Caco-2 (cell line): ENCODE measurements at regions not wholly inside any gene's neighbourhood (a gene's known extent, or its start where the extent isn't known, plus 50 kb on each side); places are given as distances from the start of the nearest gene placed in this dataset.

Source experiments
- BruUV-seq: library from RNA; stranded (reverse); fragments of 400-500 nt; replicated peaks from 2 replicates; lab custom pipeline; 2021; lab: Mats Ljungman, UMichigan
- CTCF ChIA-PET: fragments of 300-600 bp; sonication (Branson Sonifier 250); formaldehyde crosslinking; loops from one replicate; lab custom pipeline; 2022; ENCODE audit warnings: antibody characterized with exemption; lab: Charles Lee
- POLR2A ChIA-PET: fragments of 300-600 bp; sonication (Branson Sonifier 250); formaldehyde crosslinking; loops from one replicate; lab custom pipeline; 2022; ENCODE audit warnings: antibody characterized with exemption; lab: Charles Lee
- DNase-seq, 2 experiments: peaks; one replicate each; pipeline versions ENCODE4 v3.0.0 to v3.0.0-alpha.2; 2020 to 2022
- H3K27me3 ChIP-seq: replicated peaks from 2 replicates; pipeline ENCODE4 v1.6.0; 2011; ENCODE audit warnings: low read length; ENCODE audit not compliant: control insufficient read depth, insufficient read depth
- H3K36me3 ChIP-seq: 2 replicates; pipeline ENCODE4 v1.5.1; 2011; ENCODE audit warnings: low read length; ENCODE audit not compliant: control insufficient read depth, insufficient read depth
- H3K4me1 ChIP-seq: fragments of 250-450 bp; sonication (Bioruptor Pico); 2 replicates; pipeline ENCODE4 v1.5.1; 2020; ENCODE audit warnings: mild to moderate bottlenecking
- H3K4me3 ChIP-seq: 2 replicates; pipeline ENCODE4 v1.5.1; 2011; ENCODE audit warnings: low read depth, mild to moderate bottlenecking, control low read depth, low read length
- H3K9me3 ChIP-seq: fragments of 250-450 bp; sonication (Bioruptor Pico); 2 replicates; pipeline ENCODE4 v1.5.1; 2020; ENCODE audit warnings: mild to moderate bottlenecking, moderate library complexity
- H3K27ac Mint-ChIP-seq: one replicate; pipeline ENCODE4 v1.8.0; 2022; ENCODE audit warnings: mixed read lengths; ENCODE audit not compliant: unreplicated experiment
- H3K27me3 Mint-ChIP-seq: one replicate; pipeline ENCODE4 v1.8.0; 2022; ENCODE audit warnings: mixed read lengths; ENCODE audit not compliant: insufficient read depth, unreplicated experiment
- H3K36me3 Mint-ChIP-seq: one replicate; pipeline ENCODE4 v1.8.0; 2022; ENCODE audit warnings: mild to moderate bottlenecking, mixed read lengths; ENCODE audit not compliant: insufficient read depth, unreplicated experiment
- H3K4me1 Mint-ChIP-seq: one replicate; pipeline ENCODE4 v1.8.0; 2022; ENCODE audit warnings: low read depth, mixed read lengths; ENCODE audit not compliant: unreplicated experiment
- H3K4me3 Mint-ChIP-seq: one replicate; pipeline ENCODE4 v1.8.0; 2022; ENCODE audit warnings: mild to moderate bottlenecking, moderate library complexity, mixed read lengths; ENCODE audit not compliant: unreplicated experiment
- H3K9me3 Mint-ChIP-seq: one replicate; pipeline ENCODE4 v1.8.0; 2022; ENCODE audit warnings: mixed read lengths; ENCODE audit not compliant: unreplicated experiment
- intact Hi-C: fragments of 100-400 bp; cut with micrococcal nuclease; formaldehyde crosslinking; loops from one replicate; pipeline ENCODE4 v1.10.0; 2022; ENCODE audit not compliant: unreplicated experiment
- TF ChIP-seq, protein P1 (sequence below), 2 experiments: fragments of 200-600 bp in 1 of 2; IDR thresholded peaks; 1 replicate in 1 of 2; 2 replicates in 1 of 2; pipeline versions ENCODE4 v1.5.1 to v1.8.0; 2011 to 2022; ENCODE audit warnings: antibody characterized with exemption in 1 of 2, control low read depth in 1 of 2, inconsistent platforms in 1 of 2, low read depth in 1 of 2, low read length in 1 of 2, mild to moderate bottlenecking in 1 of 2, moderate library complexity in 1 of 2; ENCODE audit not compliant: insufficient read depth in 1 of 2, severe bottlenecking in 1 of 2, unreplicated experiment in 1 of 2

DNA sequence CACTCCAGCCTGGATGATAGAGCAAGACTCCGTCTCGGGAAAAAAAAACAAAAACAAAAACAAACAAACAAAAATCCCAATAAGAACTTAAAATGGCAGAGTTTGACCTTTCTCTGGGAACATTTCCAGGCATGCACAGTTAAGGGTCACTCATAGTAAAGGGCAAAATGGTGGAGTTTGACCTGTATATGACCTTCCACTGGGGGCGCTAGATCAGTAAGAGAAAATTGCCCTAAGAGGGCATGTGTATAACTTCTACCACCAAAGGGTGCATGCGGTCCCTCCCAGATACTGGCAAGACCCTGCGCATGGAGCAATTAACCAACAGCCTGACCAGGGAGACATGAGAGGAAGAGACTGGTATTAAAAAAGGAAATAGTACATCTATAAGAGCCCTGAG is 177.2 kb downstream of the MOSPD2 start:
- POLR2A ChIA-PET, result no interaction called here
- CTCF ChIA-PET, result no interaction called here
- H3K27ac Mint-ChIP-seq, result no peak overlapping the region
- H3K9me3 ChIP-seq, result no peaks in the 10 kb centered on the region
- BruUV-seq, result no TSS peak
- no peak for DNase-seq
- no peak overlapping the region for H3K4me3 ChIP-seq
- no peaks in the 10 kb centered on the region for H3K4me1 ChIP-seq
- H3K27me3 ChIP-seq, result no peaks in the 10 kb centered on the region
- H3K27me3 Mint-ChIP-seq, result no peaks in the 10 kb centered on the region
- H3K4me3 Mint-ChIP-seq, result no peak overlapping the region
- H3K36me3 ChIP-seq, result no peaks in the 10 kb centered on the region
- H3K36me3 Mint-ChIP-seq, result no peaks in the 10 kb centered on the region
- TF ChIP-seq, protein P1, sequence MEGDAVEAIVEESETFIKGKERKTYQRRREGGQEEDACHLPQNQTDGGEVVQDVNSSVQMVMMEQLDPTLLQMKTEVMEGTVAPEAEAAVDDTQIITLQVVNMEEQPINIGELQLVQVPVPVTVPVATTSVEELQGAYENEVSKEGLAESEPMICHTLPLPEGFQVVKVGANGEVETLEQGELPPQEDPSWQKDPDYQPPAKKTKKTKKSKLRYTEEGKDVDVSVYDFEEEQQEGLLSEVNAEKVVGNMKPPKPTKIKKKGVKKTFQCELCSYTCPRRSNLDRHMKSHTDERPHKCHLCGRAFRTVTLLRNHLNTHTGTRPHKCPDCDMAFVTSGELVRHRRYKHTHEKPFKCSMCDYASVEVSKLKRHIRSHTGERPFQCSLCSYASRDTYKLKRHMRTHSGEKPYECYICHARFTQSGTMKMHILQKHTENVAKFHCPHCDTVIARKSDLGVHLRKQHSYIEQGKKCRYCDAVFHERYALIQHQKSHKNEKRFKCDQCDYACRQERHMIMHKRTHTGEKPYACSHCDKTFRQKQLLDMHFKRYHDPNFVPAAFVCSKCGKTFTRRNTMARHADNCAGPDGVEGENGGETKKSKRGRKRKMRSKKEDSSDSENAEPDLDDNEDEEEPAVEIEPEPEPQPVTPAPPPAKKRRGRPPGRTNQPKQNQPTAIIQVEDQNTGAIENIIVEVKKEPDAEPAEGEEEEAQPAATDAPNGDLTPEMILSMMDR (IDR thresholded peaks at IDR 0.05; ENCODE audit: insufficient read depth in 1 of 2, low read depth in 1 of 2, low read length in 1 of 2, severe bottlenecking in 1 of 2, unreplicated experiment in 1 of 2), result no peak
- no peaks in the 10 kb centered on the region for H3K9me3 Mint-ChIP-seq
- intact Hi-C loops, result loop anchor here (10.0 kb wide), 1 partner anchor 94 kb away; no protein-coding TSS in a partner anchor
- H3K4me1 Mint-ChIP-seq, result no peaks in the 10 kb centered on the region

DNA sequence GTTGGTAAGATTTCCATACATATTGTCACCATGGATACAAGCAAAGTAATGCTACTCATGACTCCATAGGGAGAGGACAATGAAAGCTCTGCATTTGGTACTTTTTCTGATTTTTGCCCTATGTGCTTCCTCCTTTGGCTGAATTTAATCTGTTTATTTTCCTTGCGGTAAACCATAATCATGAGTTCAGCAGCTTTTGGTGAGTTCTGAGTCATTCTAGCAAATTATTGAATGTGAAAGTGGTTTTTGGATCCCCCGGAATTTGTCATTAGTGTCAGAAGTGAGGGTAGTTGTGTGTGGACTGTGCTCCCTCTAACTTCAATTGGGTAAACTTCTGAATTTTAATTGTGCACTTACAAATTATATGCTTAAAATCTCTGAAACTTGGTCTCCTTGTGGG is 170.3 kb downstream of the MOSPD2 start:
- TF ChIP-seq, protein P1 (IDR thresholded peaks at IDR 0.05; ENCODE audit: insufficient read depth in 1 of 2, low read depth in 1 of 2, low read length in 1 of 2, severe bottlenecking in 1 of 2, unreplicated experiment in 1 of 2), result no peak
- H3K27me3 ChIP-seq, result no peaks in the 10 kb centered on the region
- DNase-seq, result no peak
- H3K4me1 Mint-ChIP-seq, result no peaks in the 10 kb centered on the region
- H3K36me3 ChIP-seq, result no peaks in the 10 kb centered on the region
- no TSS peak for BruUV-seq
- no peak overlapping the region for H3K4me3 ChIP-seq
- no peaks in the 10 kb centered on the region for H3K9me3 ChIP-seq
- no peak overlapping the region for H3K27ac Mint-ChIP-seq
- CTCF ChIA-PET, result no interaction called here
- no peaks in the 10 kb centered on the region for H3K36me3 Mint-ChIP-seq
- no peaks in the 10 kb centered on the region for H3K4me1 ChIP-seq
- intact Hi-C loops, result no loop called here
- H3K27me3 Mint-ChIP-seq, result no peaks in the 10 kb centered on the region
- no peaks in the 10 kb centered on the region for H3K9me3 Mint-ChIP-seq
- H3K4me3 Mint-ChIP-seq, result no peak overlapping the region
- POLR2A ChIA-PET, result no interaction called here

DNA sequence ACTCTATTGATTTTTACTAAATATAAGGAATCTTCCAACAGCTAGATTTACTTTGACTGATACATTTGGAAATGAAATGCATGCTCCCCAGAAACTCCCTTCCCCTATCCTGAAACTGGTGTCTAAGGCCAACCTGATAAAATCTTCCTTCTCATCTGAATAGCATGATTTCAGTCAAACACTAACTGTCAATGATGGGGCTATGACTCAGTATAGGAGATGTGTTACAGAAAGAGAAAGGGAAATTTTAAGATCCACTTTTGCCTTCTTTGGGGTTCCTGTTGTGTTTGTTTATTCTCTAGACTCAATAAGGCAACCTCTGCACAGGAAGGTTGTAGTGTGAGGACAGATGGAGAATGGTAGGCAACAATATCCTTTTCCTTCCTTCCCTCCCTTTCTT is 160.7 kb downstream of the MOSPD2 start:
- Mint-ChIP-seq H3K27ac (no peak overlapping the region), H3K4me1 (no peaks in the 10 kb centered on the region)

More for the DNA sequence above, 160.7 kb downstream of the MOSPD2 start:
- no peak overlapping the region for H3K4me3 ChIP-seq
- H3K27me3 ChIP-seq, result no peaks in the 10 kb centered on the region
- Mint-ChIP-seq H3K4me3 (no peak overlapping the region), H3K9me3 (no peaks in the 10 kb centered on the region), H3K27me3 (no peaks in the 10 kb centered on the region), H3K36me3 (no peaks in the 10 kb centered on the region)
- no peaks in the 10 kb centered on the region for H3K4me1 ChIP-seq
- POLR2A ChIA-PET, result no interaction called here
- no peaks in the 10 kb centered on the region for H3K9me3 ChIP-seq
- no peak for DNase-seq
- no TSS peak for BruUV-seq
- CTCF ChIA-PET, result no interaction called here
- intact Hi-C loops, result no loop called here
- no peaks in the 10 kb centered on the region for H3K36me3 ChIP-seq
- TF ChIP-seq, protein P1 (IDR thresholded peaks at IDR 0.05; ENCODE audit: insufficient read depth in 1 of 2, low read depth in 1 of 2, low read length in 1 of 2, severe bottlenecking in 1 of 2, unreplicated experiment in 1 of 2), result no peak
